Sigmoid colon (tissue), 4 donors: ENCODE measurements at regions not wholly inside any gene's neighbourhood (a gene's known extent, or its start where the extent isn't known, plus 50 kb on each side); places are given as distances from the start of the nearest gene placed in this dataset.
"Not testable (repeated sequence)": the region's sequence is repeated elsewhere in the genome, so short reads cannot be mapped to it uniquely, and the experiment has no call there.

Source experiments
- CTCF ChIP-seq, 4 experiments: fragments of 450-650 bp in 3 of 4; fragments of 200-600 bp in 1 of 4; IDR thresholded peaks; one replicate each; pipeline ENCODE4 v1.5.1; 2016 to 2019; ENCODE audit warnings: antibody characterized with exemption in 4 of 4, mild to moderate bottlenecking in 3 of 4, moderate library complexity in 2 of 4
- EP300 ChIP-seq, 4 donors: sonication (generic); formaldehyde crosslinking; IDR thresholded peaks; one replicate each; pipeline ENCODE4 v1.6.1; 2017; ENCODE audit warnings: antibody characterized with exemption in 4 of 4
- POLR2A ChIP-seq, 2 donors: fragments of 450-650 bp; IDR thresholded peaks; one replicate each; pipeline ENCODE4 v1.6.1; 2016; ENCODE audit warnings: antibody characterized with exemption in 2 of 2, mild to moderate bottlenecking in 2 of 2, moderate library complexity in 2 of 2
- POLR2AphosphoS5 ChIP-seq, 4 donors: sonication (generic); formaldehyde crosslinking; IDR thresholded peaks; one replicate each; pipeline ENCODE4 v1.6.1; 2017; ENCODE audit warnings: antibody characterized with exemption in 4 of 4

GRCh38 chr11:110349997-110350383 is 53.6 kb upstream of the RDX start:
- TF ChIP-seq CTCF, POLR2A, EP300, POLR2AphosphoS5 (IDR thresholded peaks at IDR 0.05): not testable (repeated sequence)
